GM23338 (cell line): ENCODE measurements at regions not wholly inside any gene's neighbourhood (a gene's known extent, or its start where the extent isn't known, plus 50 kb on each side); places are given as distances from the start of the nearest gene placed in this dataset.

Experiments
- ATAC-seq: fragments of 200-7000 bp; cut with Tn5 transposase; 3 replicates; pipeline ENCODE4 v1.9.1; 2020
- DNase-seq: peaks from one replicate; pipeline ENCODE4 v3.0.0-alpha.2; 2015; ENCODE audit warnings: low spot score
- H2AFZ ChIP-seq: fragments of 200-600 bp; sonication (generic); 2 replicates; pipeline ENCODE4 v1.8.0; 2016; ENCODE audit warnings: antibody characterized with exemption, mild to moderate bottlenecking, moderate library complexity
- H3F3A ChIP-seq: fragments of 200-600 bp; sonication (generic); replicated peaks from 2 replicates; pipeline ENCODE4 v1.8.0; 2017; ENCODE audit warnings: antibody characterized with exemption, mixed run types, low read depth
- H3K27ac ChIP-seq: fragments of 200-600 bp; sonication (generic); 2 replicates; pipeline ENCODE4 v1.6.1; 2016; ENCODE audit warnings: low read depth
- H3K27me3 ChIP-seq: fragments of 200-600 bp; sonication (generic); 2 replicates; pipeline ENCODE4 v1.8.0; 2016; ENCODE audit warnings: mild to moderate bottlenecking, mixed run types, moderate library complexity; ENCODE audit not compliant: insufficient read depth
- H3K36me3 ChIP-seq: fragments of 200-600 bp; sonication (generic); 2 replicates; pipeline ENCODE4 v1.8.0; 2016; ENCODE audit warnings: mild to moderate bottlenecking; ENCODE audit not compliant: insufficient read depth
- H3K4me1 ChIP-seq: fragments of 200-600 bp; sonication (generic); 2 replicates; pipeline ENCODE4 v1.8.0; 2016; ENCODE audit warnings: mild to moderate bottlenecking, moderate library complexity; ENCODE audit not compliant: insufficient read depth
- H3K4me2 ChIP-seq: fragments of 200-600 bp; sonication (generic); 2 replicates; pipeline ENCODE4 v1.7.1; 2017; ENCODE audit warnings: mixed run types
- H3K4me3 ChIP-seq: fragments of 200-600 bp; sonication (generic); 2 replicates; pipeline ENCODE4 v1.6.1; 2016; ENCODE audit warnings: mixed run types
- H3K79me2 ChIP-seq: fragments of 200-600 bp; sonication (generic); replicated peaks from 2 replicates; pipeline ENCODE4 v1.8.0; 2017; ENCODE audit warnings: mild to moderate bottlenecking; ENCODE audit not compliant: insufficient read depth
- H3K9me2 ChIP-seq: fragments of 200-600 bp; sonication (generic); 2 replicates; pipeline ENCODE4 v1.8.0; 2017; ENCODE audit not compliant: insufficient read depth
- H4K20me1 ChIP-seq: fragments of 200-600 bp; sonication (generic); replicated peaks from 2 replicates; pipeline ENCODE4 v1.8.0; 2017; ENCODE audit warnings: mild to moderate bottlenecking; ENCODE audit not compliant: insufficient read depth
- H3K27ac Mint-ChIP-seq: 2 replicates; pipeline ENCODE4 v1.8.0; 2020; ENCODE audit warnings: inconsistent platforms, mild to moderate bottlenecking, moderate library complexity, mixed read lengths
- H3K27me3 Mint-ChIP-seq: 3 replicates; pipeline ENCODE4 v1.8.0; 2022; ENCODE audit warnings: low read depth, mild to moderate bottlenecking, moderate library complexity, mixed read lengths, inconsistent platforms; ENCODE audit not compliant: insufficient read depth, poor library complexity
- H3K36me3 Mint-ChIP-seq: 3 replicates; pipeline ENCODE4 v1.8.0; 2021; ENCODE audit warnings: low read depth, mild to moderate bottlenecking, inconsistent platforms, moderate library complexity, mixed read lengths
- H3K4me1 Mint-ChIP-seq: 3 replicates; pipeline ENCODE4 v1.8.0; 2020; ENCODE audit warnings: mild to moderate bottlenecking, inconsistent platforms, mixed read lengths
- H3K4me3 Mint-ChIP-seq: 3 replicates; pipeline ENCODE4 v1.8.0; 2021; ENCODE audit warnings: moderate library complexity, mild to moderate bottlenecking, inconsistent platforms, mixed read lengths
- H3K9me3 Mint-ChIP-seq: 3 replicates; pipeline ENCODE4 v1.8.0; 2020; ENCODE audit warnings: moderate library complexity, mild to moderate bottlenecking, inconsistent platforms, mixed read lengths
- CREB1 ChIP-seq: fragments of 250-450 bp; sonication (Bioruptor Pico); IDR thresholded peaks from 2 replicates; pipeline ENCODE4 v1.5.0; 2020; ENCODE audit warnings: low read depth, mild to moderate bottlenecking, moderate library complexity
- EZH2 ChIP-seq: fragments of 200-600 bp; sonication (generic); IDR thresholded peaks from one replicate; pipeline ENCODE4 v1.8.0; 2017; ENCODE audit warnings: antibody characterized with exemption, mild to moderate bottlenecking, low read depth; ENCODE audit not compliant: unreplicated experiment
- REST ChIP-seq: IDR thresholded peaks from one replicate; pipeline ENCODE4 v1.6.1; 2018; ENCODE audit warnings: antibody characterized with exemption; ENCODE audit not compliant: unreplicated experiment
- STAT1 ChIP-seq: IDR thresholded peaks from one replicate; pipeline ENCODE4 v1.6.1; 2016; ENCODE audit warnings: antibody characterized with exemption; ENCODE audit not compliant: unreplicated experiment
- ZNF331 ChIP-seq: fragments of 250-450 bp; sonication (Bioruptor Pico); IDR thresholded peaks from 2 replicates; pipeline ENCODE4 v1.5.0; 2020; ENCODE audit warnings: low read depth, mild to moderate bottlenecking, moderate library complexity
- ZNF462 ChIP-seq: fragments of 250-450 bp; sonication (Bioruptor Pico); IDR thresholded peaks from 2 replicates; pipeline ENCODE4 v1.5.0; 2020; ENCODE audit warnings: mild to moderate bottlenecking, moderate library complexity

GRCh38 chr5:169367861-169368260 lies 66.9 kb upstream of the SLIT3 start:
- Mint-ChIP-seq H3K27ac (no peak overlapping the region), H3K9me3 (peaks cover 12% of the 10 kb centered on the region; the same call in 2 of the 3 replicates), H3K27me3 (peaks cover 2% of the 10 kb centered on the region), H3K36me3 (no peaks in the 10 kb centered on the region), H3K4me3 (no peak overlapping the region), H3K4me1 (no peaks in the 10 kb centered on the region)
- no peak overlapping the region for H3K4me3 ChIP-seq
- TF ChIP-seq EZH2 (no peak), ZNF331 (CRISPR knock-in tag) (no peak), STAT1 (no peak), CREB1 (CRISPR knock-in tag) (no peak), REST (no peak), ZNF462 (CRISPR knock-in tag) (no peak)
- no peaks in the 10 kb centered on the region for H3F3A ChIP-seq
- no peaks in the 10 kb centered on the region for H3K27me3 ChIP-seq
- H3K79me2 ChIP-seq = no peaks in the 10 kb centered on the region
- no peak overlapping the region for H2AFZ ChIP-seq
- ATAC-seq (no peak), DNase-seq (no peak)
- no peaks in the 10 kb centered on the region for H3K9me2 ChIP-seq
- no peaks in the 10 kb centered on the region for H3K4me1 ChIP-seq
- H3K36me3 ChIP-seq = no peaks in the 10 kb centered on the region
- no peak overlapping the region for H3K27ac ChIP-seq
- no peaks in the 10 kb centered on the region for H4K20me1 ChIP-seq
- no peak overlapping the region for H3K4me2 ChIP-seq
